GM12878 (cell line): ENCODE measurements at regions not wholly inside any gene's neighbourhood (a gene's known extent, or its start where the extent isn't known, plus 50 kb on each side); places are given as distances from the start of the nearest gene placed in this dataset.

Source experiments
- ATAC-seq: fragments of 200-7000 bp; cut with Tn5 transposase; 3 replicates; pipeline ENCODE4 v1.9.1; 2020; ENCODE audit warnings: mild to moderate bottlenecking, moderate library complexity
- BruUV-seq: library from RNA; stranded (reverse); fragments of 400-500 nt; replicated peaks from 2 replicates; lab custom pipeline; 2021; lab: Mats Ljungman, UMichigan
- CTCF ChIA-PET: fragments of 300-600 bp; sonication (Branson Sonifier 250); formaldehyde crosslinking; extraction: SDS; loops from one replicate; lab custom pipeline; 2021; ENCODE audit warnings: inconsistent platforms; lab: Yijun Ruan, JAX
- POLR2A ChIA-PET: fragments of 350-600 bp; formaldehyde crosslinking; extraction: SDS; loops from one replicate; lab custom pipeline; 2021; ENCODE audit warnings: inconsistent platforms; lab: Charles Lee
- RAD21 ChIA-PET: fragments of 300-600 bp; sonication (Branson Sonifier 250); formaldehyde crosslinking; loops from one replicate; lab custom pipeline; 2023; ENCODE audit warnings: antibody characterized with exemption; ENCODE audit not compliant: unreplicated experiment; lab: Charles Lee
- SMC1A ChIA-PET: fragments of 300-600 bp; sonication (Branson Sonifier 250); formaldehyde crosslinking; loops from one replicate; lab custom pipeline; 2023; ENCODE audit not compliant: unreplicated experiment, uncharacterized antibody; lab: Charles Lee
- DNase-seq: peaks from one replicate; pipeline ENCODE4 v3.0.0-alpha.2; 2011; ENCODE audit warnings: low read depth, low spot score
- FAIRE-seq: peaks from 3 replicates; lab custom pipeline; 2011; peaks lifted over from hg19 to GRCh38; lab: Jason Lieb, UNC
- H2AFZ ChIP-seq: 2 replicates; pipeline ENCODE4 v1.6.0; 2011; ENCODE audit warnings: low read depth, low read length, control low read depth; ENCODE audit not compliant: control insufficient read depth
- H3K27ac ChIP-seq: 2 replicates; pipeline ENCODE4 v1.5.1; 2011; ENCODE audit warnings: control low read depth; ENCODE audit not compliant: control insufficient read depth, insufficient read depth
- H3K27me3 ChIP-seq, 2 experiments: replicated peaks in 1 of 2; 2 replicates each; pipeline versions ENCODE4 v1.6.0 to v1.6.1; 2011; ENCODE audit warnings: low read length in 1 of 2; ENCODE audit not compliant: control insufficient read depth in 2 of 2, insufficient read depth in 2 of 2
- H3K36me3 ChIP-seq, 2 experiments: 2 replicates each; pipeline ENCODE4 v1.5.1; 2011; ENCODE audit warnings: low read length in 1 of 2; ENCODE audit not compliant: control insufficient read depth in 2 of 2, insufficient read depth in 2 of 2
- H3K4me1 ChIP-seq: 2 replicates; pipeline ENCODE4 v1.6.1; 2011; ENCODE audit warnings: mild to moderate bottlenecking, low read length, moderate library complexity, mixed read lengths; ENCODE audit not compliant: control insufficient read depth, insufficient read depth
- H3K4me2 ChIP-seq: 2 replicates; pipeline ENCODE4 v1.6.0; 2011; ENCODE audit warnings: control low read depth; ENCODE audit not compliant: control insufficient read depth, insufficient read depth
- H3K4me3 ChIP-seq: fragments of 200-600 bp; sonication (generic); 2 replicates; pipeline ENCODE4 v1.5.1; 2016
- H3K79me2 ChIP-seq: 2 replicates; pipeline ENCODE4 v1.6.0; 2011; ENCODE audit warnings: low read length; ENCODE audit not compliant: control insufficient read depth, insufficient read depth
- H3K9ac ChIP-seq: 2 replicates; pipeline ENCODE4 v1.8.0; 2011; ENCODE audit warnings: low read length, control low read depth, mixed read lengths; ENCODE audit not compliant: control insufficient read depth, insufficient read depth
- H3K9me3 ChIP-seq: replicated peaks from 3 replicates; pipeline ENCODE4 v1.5.1; 2011; ENCODE audit warnings: mild to moderate bottlenecking, low read length; ENCODE audit not compliant: control insufficient read depth, insufficient read depth
- H4K20me1 ChIP-seq: 2 replicates; pipeline ENCODE4 v1.6.0; 2011; ENCODE audit not compliant: control insufficient read depth, insufficient read depth
- CREM ChIP-seq: IDR thresholded peaks from 2 replicates; pipeline ENCODE4 v1.6.1; 2014; ENCODE audit warnings: antibody characterized with exemption, low read depth
- EED ChIP-seq: sonication (generic); IDR thresholded peaks from 2 replicates; pipeline ENCODE4 v1.6.1; 2016; ENCODE audit warnings: antibody characterized with exemption, low read depth
- HCFC1 ChIP-seq: fragments of 150-350 bp; IDR thresholded peaks from 2 replicates; pipeline ENCODE4 v1.6.1; 2014; ENCODE audit warnings: low read length
- HDAC2 ChIP-seq: fragments of 200-600 bp; sonication (generic); IDR thresholded peaks from 2 replicates; pipeline ENCODE4 v1.6.1; 2017
- HDAC6 ChIP-seq: fragments of 200-600 bp; sonication (generic); IDR thresholded peaks from one replicate; pipeline ENCODE4 v1.8.0; 2017; ENCODE audit warnings: antibody characterized with exemption; ENCODE audit not compliant: unreplicated experiment
- KAT2A ChIP-seq: conservative IDR thresholded peaks from 2 replicates; pipeline ENCODE4 v1.6.1; 2011; ENCODE audit warnings: low read depth, low read length; ENCODE audit not compliant: control insufficient read depth
- MAX ChIP-seq: IDR thresholded peaks from 2 replicates; pipeline ENCODE4 v1.6.1; 2012; ENCODE audit warnings: low read depth, low read length, improper control_type of control experiment
- MYC ChIP-seq: IDR thresholded peaks from 2 replicates; pipeline ENCODE4 v1.6.1; 2011; ENCODE audit warnings: mild to moderate bottlenecking, low read length, moderate library complexity, inconsistent platforms; ENCODE audit not compliant: insufficient read depth, insufficient replicate concordance, insufficient read length, severe bottlenecking
- PAX8 ChIP-seq: fragments of 450-650 bp; IDR thresholded peaks from 2 replicates; pipeline ENCODE4 v1.6.1; 2017; ENCODE audit warnings: mild to moderate bottlenecking, moderate library complexity
- POLR2AphosphoS2 ChIP-seq: IDR thresholded peaks from 2 replicates; pipeline ENCODE4 v1.6.1; 2011; ENCODE audit warnings: low read depth, mild to moderate bottlenecking, low read length, improper control_type of control experiment, moderate library complexity
- SMAD1 ChIP-seq: fragments of 450-650 bp; IDR thresholded peaks from 2 replicates; pipeline ENCODE4 v1.6.1; 2018; ENCODE audit warnings: mild to moderate bottlenecking, low read depth; ENCODE audit not compliant: partially characterized antibody
- TBL1XR1 ChIP-seq: IDR thresholded peaks from 2 replicates; pipeline ENCODE4 v1.6.1; 2012; ENCODE audit warnings: low read depth, low read length, improper control_type of control experiment
- TCF12 ChIP-seq: IDR thresholded peaks from 2 replicates; pipeline ENCODE4 v1.6.1; 2011; ENCODE audit warnings: low read depth, mild to moderate bottlenecking, low read length
- ZNF622 ChIP-seq: fragments of 450-650 bp; IDR thresholded peaks from 2 replicates; pipeline ENCODE4 v1.6.1; 2017; ENCODE audit warnings: mild to moderate bottlenecking, inconsistent platforms
- WGBS: methylation state at CpG from one replicate; pipeline ENCODE4 v1.1.6; 2016; ENCODE audit warnings: low lambda C conversion rate; ENCODE audit not compliant: insufficient replicate concordance, insufficient coverage; ENCODE audit errors: missing lambda C conversion rate; 5-methylcytosine and 5-hydroxymethylcytosine counted together
- in situ Hi-C: fragments of 300-500 bp; cut with MboI; formaldehyde crosslinking; loops from 9 replicates; pipeline ENCODE4 v1.14.3; 2018; ENCODE audit warnings: mixed read lengths
- intact Hi-C: fragments of 100-400 bp; cut with micrococcal nuclease; formaldehyde crosslinking; loops from one replicate; pipeline ENCODE4 v1.14.2; 2022; ENCODE audit not compliant: unreplicated experiment
- TF ChIP-seq, protein P1 (sequence below): IDR thresholded peaks from 2 replicates; pipeline ENCODE4 v1.6.1; 2012; ENCODE audit warnings: low read depth, low read length, improper control_type of control experiment
- TF ChIP-seq, protein P2 (sequence below): fragments of 450-650 bp; IDR thresholded peaks from 2 replicates; pipeline ENCODE4 v1.6.1; 2017; ENCODE audit warnings: mild to moderate bottlenecking, moderate library complexity
- TF ChIP-seq, protein P3 (sequence below): IDR thresholded peaks from 2 replicates; pipeline ENCODE4 v1.6.1; 2011; ENCODE audit warnings: borderline replicate concordance, low read depth, mild to moderate bottlenecking, moderate library complexity, mixed read lengths, low read length; ENCODE audit not compliant: insufficient read depth; ENCODE audit errors: extremely low read length

DNA sequence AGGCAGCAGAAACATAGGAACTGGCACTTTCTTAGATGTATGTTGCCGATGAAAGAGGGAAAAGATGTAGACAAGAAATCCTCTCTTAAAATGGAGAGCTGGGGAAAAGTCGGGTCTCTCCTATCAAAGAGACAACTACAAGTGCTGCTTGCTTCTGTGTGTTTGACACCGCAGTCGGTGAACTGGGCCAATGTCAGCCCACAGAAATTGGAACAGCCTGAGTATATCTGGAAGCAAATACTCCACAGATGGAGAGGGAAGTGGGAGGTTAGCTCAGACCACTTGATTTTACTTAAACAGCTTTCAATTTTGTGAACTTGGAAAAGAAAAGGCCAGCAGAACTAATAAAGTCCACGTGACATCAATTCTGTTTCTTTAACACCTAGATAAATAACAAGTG is 230.9 kb upstream of the FAT1 start (continued):
- TF ChIP-seq, protein P1, sequence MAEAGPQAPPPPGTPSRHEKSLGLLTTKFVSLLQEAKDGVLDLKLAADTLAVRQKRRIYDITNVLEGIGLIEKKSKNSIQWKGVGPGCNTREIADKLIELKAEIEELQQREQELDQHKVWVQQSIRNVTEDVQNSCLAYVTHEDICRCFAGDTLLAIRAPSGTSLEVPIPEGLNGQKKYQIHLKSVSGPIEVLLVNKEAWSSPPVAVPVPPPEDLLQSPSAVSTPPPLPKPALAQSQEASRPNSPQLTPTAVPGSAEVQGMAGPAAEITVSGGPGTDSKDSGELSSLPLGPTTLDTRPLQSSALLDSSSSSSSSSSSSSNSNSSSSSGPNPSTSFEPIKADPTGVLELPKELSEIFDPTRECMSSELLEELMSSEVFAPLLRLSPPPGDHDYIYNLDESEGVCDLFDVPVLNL = no peak
- TF ChIP-seq HDAC6 (no peak), POLR2AphosphoS2 (no peak), ZNF622 (no peak), SMAD1 (no peak)
- TF ChIP-seq, protein P2, sequence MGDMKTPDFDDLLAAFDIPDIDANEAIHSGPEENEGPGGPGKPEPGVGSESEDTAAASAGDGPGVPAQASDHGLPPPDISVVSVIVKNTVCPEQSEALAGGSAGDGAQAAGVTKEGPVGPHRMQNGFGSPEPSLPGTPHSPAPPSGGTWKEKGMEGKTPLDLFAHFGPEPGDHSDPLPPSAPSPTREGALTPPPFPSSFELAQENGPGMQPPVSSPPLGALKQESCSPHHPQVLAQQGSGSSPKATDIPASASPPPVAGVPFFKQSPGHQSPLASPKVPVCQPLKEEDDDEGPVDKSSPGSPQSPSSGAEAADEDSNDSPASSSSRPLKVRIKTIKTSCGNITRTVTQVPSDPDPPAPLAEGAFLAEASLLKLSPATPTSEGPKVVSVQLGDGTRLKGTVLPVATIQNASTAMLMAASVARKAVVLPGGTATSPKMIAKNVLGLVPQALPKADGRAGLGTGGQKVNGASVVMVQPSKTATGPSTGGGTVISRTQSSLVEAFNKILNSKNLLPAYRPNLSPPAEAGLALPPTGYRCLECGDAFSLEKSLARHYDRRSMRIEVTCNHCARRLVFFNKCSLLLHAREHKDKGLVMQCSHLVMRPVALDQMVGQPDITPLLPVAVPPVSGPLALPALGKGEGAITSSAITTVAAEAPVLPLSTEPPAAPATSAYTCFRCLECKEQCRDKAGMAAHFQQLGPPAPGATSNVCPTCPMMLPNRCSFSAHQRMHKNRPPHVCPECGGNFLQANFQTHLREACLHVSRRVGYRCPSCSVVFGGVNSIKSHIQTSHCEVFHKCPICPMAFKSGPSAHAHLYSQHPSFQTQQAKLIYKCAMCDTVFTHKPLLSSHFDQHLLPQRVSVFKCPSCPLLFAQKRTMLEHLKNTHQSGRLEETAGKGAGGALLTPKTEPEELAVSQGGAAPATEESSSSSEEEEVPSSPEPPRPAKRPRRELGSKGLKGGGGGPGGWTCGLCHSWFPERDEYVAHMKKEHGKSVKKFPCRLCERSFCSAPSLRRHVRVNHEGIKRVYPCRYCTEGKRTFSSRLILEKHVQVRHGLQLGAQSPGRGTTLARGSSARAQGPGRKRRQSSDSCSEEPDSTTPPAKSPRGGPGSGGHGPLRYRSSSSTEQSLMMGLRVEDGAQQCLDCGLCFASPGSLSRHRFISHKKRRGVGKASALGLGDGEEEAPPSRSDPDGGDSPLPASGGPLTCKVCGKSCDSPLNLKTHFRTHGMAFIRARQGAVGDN = no peak

GRCh38 chr4:186954956-186955355 is 231.3 kb upstream of the FAT1 start:
- H3K27ac ChIP-seq = no peak overlapping the region
- BruUV-seq = no TSS peak
- CTCF ChIA-PET = no interaction called here
- DNase-seq (no peak), ATAC-seq (no peak), FAIRE-seq (no peak)
- no peaks in the 10 kb centered on the region for H4K20me1 ChIP-seq
- no peak overlapping the region for H3K4me3 ChIP-seq
- no peak overlapping the region for H3K9ac ChIP-seq
- in situ Hi-C loops (no loop called here), intact Hi-C loops (no loop called here)
- H3K79me2 ChIP-seq = no peaks in the 10 kb centered on the region
- no peak overlapping the region for H3K4me2 ChIP-seq
- RAD21 ChIA-PET = no interaction called here
- POLR2A ChIA-PET = no interaction called here
- SMC1A ChIA-PET = no interaction called here
- H3K36me3 ChIP-seq = no peaks in the 10 kb centered on the region
- WGBS = 2% methylated on average over 7 of the region's 7 CpGs
- H3K9me3 ChIP-seq = no peaks in the 10 kb centered on the region; the same call in 2 of the 3 replicates
- no peaks in the 10 kb centered on the region for H3K4me1 ChIP-seq
- H3K27me3 ChIP-seq = no peaks in the 10 kb centered on the region
- H2AFZ ChIP-seq = no peak overlapping the region
- TF ChIP-seq PAX8 = no peak
- TF ChIP-seq TCF12 = no peak
- TF ChIP-seq TBL1XR1 = no peak
- no peak for TF ChIP-seq KAT2A
- TF ChIP-seq MAX = no peak
- TF ChIP-seq MYC = no peak
- TF ChIP-seq EED = no peak
- no peak for TF ChIP-seq CREM
- no peak for TF ChIP-seq HDAC2
- no peak for TF ChIP-seq HCFC1
- TF ChIP-seq, protein P3, sequence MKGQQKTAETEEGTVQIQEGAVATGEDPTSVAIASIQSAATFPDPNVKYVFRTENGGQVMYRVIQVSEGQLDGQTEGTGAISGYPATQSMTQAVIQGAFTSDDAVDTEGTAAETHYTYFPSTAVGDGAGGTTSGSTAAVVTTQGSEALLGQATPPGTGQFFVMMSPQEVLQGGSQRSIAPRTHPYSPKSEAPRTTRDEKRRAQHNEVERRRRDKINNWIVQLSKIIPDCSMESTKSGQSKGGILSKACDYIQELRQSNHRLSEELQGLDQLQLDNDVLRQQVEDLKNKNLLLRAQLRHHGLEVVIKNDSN = no peak
